OCI-LY1 (cell line): ENCODE measurements at regions not wholly inside any gene's neighbourhood (a gene's known extent, or its start where the extent isn't known, plus 50 kb on each side); places are given as distances from the start of the nearest gene placed in this dataset.

ENCODE experiments used
- H2AFZ ChIP-seq: fragments of 200-600 bp; sonication (generic), shearing (Covaris generic); 2 replicates; pipeline ENCODE4 v1.6.0; 2014; ENCODE audit warnings: antibody characterized with exemption, mild to moderate bottlenecking, low read length
- H3F3A ChIP-seq: fragments of 200-600 bp; sonication (generic), shearing (Covaris generic); 2 replicates; pipeline ENCODE4 v1.6.0; 2014; ENCODE audit warnings: mild to moderate bottlenecking, antibody characterized with exemption, low read length, moderate library complexity; ENCODE audit not compliant: insufficient read depth
- H3K27ac ChIP-seq: fragments of 200-600 bp; sonication (generic); 2 replicates; pipeline ENCODE4 v1.5.1; 2014; ENCODE audit warnings: low read length, mixed run types, mild to moderate bottlenecking, low read depth; ENCODE audit not compliant: poor library complexity, severe bottlenecking
- H3K27me3 ChIP-seq: fragments of 200-600 bp; sonication (generic); 2 replicates; pipeline ENCODE4 v1.6.0; 2014; ENCODE audit warnings: antibody characterized with exemption, mild to moderate bottlenecking, low read length, moderate library complexity; ENCODE audit not compliant: insufficient read depth
- H3K36me3 ChIP-seq: fragments of 200-600 bp; sonication (generic); 2 replicates; pipeline ENCODE4 v1.6.1; 2014; ENCODE audit warnings: mild to moderate bottlenecking, antibody characterized with exemption, low read length, moderate library complexity, mixed read lengths; ENCODE audit not compliant: insufficient read depth
- H3K4me1 ChIP-seq: fragments of 200-600 bp; sonication (generic); 2 replicates; pipeline ENCODE4 v1.5.1; 2014; ENCODE audit warnings: mild to moderate bottlenecking, low read length, moderate library complexity; ENCODE audit not compliant: insufficient read depth, severe bottlenecking
- H3K4me2 ChIP-seq: fragments of 200-600 bp; sonication (generic), shearing (Covaris generic); 2 replicates; pipeline ENCODE4 v1.6.1; 2014; ENCODE audit warnings: low read length
- H3K4me3 ChIP-seq: fragments of 200-600 bp; sonication (generic); 2 replicates; pipeline ENCODE4 v1.5.1; 2014; ENCODE audit warnings: low read length, low read depth, mild to moderate bottlenecking, mixed read lengths; ENCODE audit not compliant: poor library complexity, severe bottlenecking
- H3K79me2 ChIP-seq: fragments of 200-600 bp; shearing (Covaris generic); 2 replicates; pipeline ENCODE4 v1.6.1; 2016; ENCODE audit warnings: mixed run types, low read length, mixed read lengths; ENCODE audit not compliant: insufficient read depth
- H3K9ac ChIP-seq: fragments of 200-600 bp; sonication (generic), shearing (Covaris generic); 2 replicates; pipeline ENCODE4 v1.6.1; 2014; ENCODE audit warnings: mild to moderate bottlenecking, low read length, mixed read lengths
- H3K9me2 ChIP-seq: fragments of 200-600 bp; sonication (generic), shearing (Covaris generic); 2 replicates; pipeline ENCODE4 v1.6.1; 2014; ENCODE audit warnings: low read depth, mild to moderate bottlenecking, low read length, mixed read lengths
- H3K9me3 ChIP-seq: fragments of 200-600 bp; shearing (Covaris generic); 2 replicates; pipeline ENCODE4 v1.6.1; 2014; ENCODE audit warnings: low read length, mixed read lengths
- H4K20me1 ChIP-seq: fragments of 200-600 bp; sonication (generic), shearing (Covaris generic); 2 replicates; pipeline ENCODE4 v1.6.0; 2016; ENCODE audit warnings: mild to moderate bottlenecking, low read length; ENCODE audit not compliant: insufficient read depth
- EZH2 ChIP-seq: fragments of 200-600 bp; sonication (generic), shearing (Covaris generic); IDR thresholded peaks from 2 replicates; pipeline ENCODE4 v1.8.0; 2017; ENCODE audit warnings: borderline replicate concordance, mixed run types, mild to moderate bottlenecking, antibody characterized with exemption, low read length, moderate library complexity, mixed read lengths
- TF ChIP-seq, protein P1 (sequence below): fragments of 200-600 bp; sonication (generic), shearing (Covaris generic); IDR thresholded peaks from 2 replicates; pipeline ENCODE4 v1.5.1; 2017; ENCODE audit warnings: mild to moderate bottlenecking, antibody characterized with exemption, low read length, moderate library complexity, mixed read lengths

DNA sequence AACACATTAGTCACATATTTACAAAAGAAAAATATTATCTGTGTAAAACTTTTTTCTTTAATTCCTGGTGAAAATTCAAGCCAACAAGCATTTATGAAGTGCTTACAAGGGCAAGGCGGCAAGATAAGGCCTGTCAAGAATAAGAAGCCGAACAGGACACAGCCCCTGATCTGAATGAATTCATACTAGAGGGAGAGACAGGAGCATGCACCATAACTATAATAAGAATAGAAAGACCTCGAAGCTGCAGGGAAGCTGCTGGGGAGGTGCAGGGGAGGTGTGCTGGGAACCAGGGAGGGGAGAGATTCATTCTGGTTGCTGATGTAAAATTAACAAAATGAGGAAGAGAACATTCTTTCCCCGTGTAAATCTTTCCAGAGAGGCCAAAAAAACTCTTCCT is 60.5 kb upstream of the TARDBP start:
- no peak overlapping the region for H3K27ac ChIP-seq
- no peaks in the 10 kb centered on the region for H3K79me2 ChIP-seq
- no peaks in the 10 kb centered on the region for H3F3A ChIP-seq
- no peaks in the 10 kb centered on the region for H4K20me1 ChIP-seq
- H3K9ac ChIP-seq: no peak overlapping the region
- no peak overlapping the region for H3K4me2 ChIP-seq
- H3K27me3 ChIP-seq: peaks cover 22% of the 10 kb centered on the region; the same call in 1 of the 2 replicates
- H3K36me3 ChIP-seq: no peaks in the 10 kb centered on the region
- H3K9me3 ChIP-seq: no peaks in the 10 kb centered on the region
- H3K9me2 ChIP-seq: no peaks in the 10 kb centered on the region
- H2AFZ ChIP-seq: no peak overlapping the region
- TF ChIP-seq, protein P1, sequence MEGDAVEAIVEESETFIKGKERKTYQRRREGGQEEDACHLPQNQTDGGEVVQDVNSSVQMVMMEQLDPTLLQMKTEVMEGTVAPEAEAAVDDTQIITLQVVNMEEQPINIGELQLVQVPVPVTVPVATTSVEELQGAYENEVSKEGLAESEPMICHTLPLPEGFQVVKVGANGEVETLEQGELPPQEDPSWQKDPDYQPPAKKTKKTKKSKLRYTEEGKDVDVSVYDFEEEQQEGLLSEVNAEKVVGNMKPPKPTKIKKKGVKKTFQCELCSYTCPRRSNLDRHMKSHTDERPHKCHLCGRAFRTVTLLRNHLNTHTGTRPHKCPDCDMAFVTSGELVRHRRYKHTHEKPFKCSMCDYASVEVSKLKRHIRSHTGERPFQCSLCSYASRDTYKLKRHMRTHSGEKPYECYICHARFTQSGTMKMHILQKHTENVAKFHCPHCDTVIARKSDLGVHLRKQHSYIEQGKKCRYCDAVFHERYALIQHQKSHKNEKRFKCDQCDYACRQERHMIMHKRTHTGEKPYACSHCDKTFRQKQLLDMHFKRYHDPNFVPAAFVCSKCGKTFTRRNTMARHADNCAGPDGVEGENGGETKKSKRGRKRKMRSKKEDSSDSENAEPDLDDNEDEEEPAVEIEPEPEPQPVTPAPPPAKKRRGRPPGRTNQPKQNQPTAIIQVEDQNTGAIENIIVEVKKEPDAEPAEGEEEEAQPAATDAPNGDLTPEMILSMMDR: no peak
- TF ChIP-seq EZH2: no peak
- H3K4me3 ChIP-seq: no peak overlapping the region
- H3K4me1 ChIP-seq: no peaks in the 10 kb centered on the region

DNA sequence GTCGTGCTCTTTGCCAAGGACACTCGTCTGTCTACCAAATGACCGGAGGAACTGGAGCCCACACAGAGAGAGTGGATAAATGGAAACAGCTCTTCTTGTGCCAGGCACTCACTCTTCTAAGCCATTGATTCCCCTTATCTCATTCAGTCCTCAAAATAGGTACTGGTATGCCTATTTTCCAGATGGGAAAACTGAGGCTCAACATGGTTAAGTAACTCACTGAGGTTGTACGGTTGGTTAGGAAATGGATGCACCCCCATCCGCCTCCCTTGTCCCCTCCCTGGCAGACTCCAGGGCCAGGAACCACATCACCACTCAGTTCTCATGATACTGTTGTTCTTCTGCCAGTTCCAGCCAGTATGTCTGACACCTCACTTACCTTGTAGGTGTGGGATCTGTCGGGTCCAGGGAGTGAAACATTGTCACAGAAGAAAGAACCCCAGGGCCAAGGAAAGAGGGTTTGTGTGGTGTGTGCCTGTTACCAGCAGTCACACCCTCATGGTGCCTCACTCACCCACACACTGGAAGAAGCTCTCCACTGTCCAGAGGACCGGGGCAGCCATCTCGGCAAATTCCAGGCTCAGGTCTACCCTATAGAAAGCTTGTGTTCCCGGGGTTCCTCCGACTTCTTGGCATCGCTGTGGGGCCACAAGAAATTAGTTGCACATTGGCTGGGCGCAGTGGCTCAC is 58.8 kb upstream of the TARDBP start:
- Histone ChIP-seq H3K9me2 (no peaks in the 10 kb centered on the region), H2AFZ (no peak overlapping the region), H3F3A (no peaks in the 10 kb centered on the region), H3K4me2 (no peak overlapping the region), H3K27me3 (peaks cover 22% of the 10 kb centered on the region; the same call in 1 of the 2 replicates), H3K27ac (no peak overlapping the region), H3K9ac (no peak overlapping the region), H4K20me1 (no peaks in the 10 kb centered on the region), H3K4me1 (no peaks in the 10 kb centered on the region), H3K79me2 (no peaks in the 10 kb centered on the region), H3K9me3 (no peaks in the 10 kb centered on the region), H3K4me3 (no peak overlapping the region), H3K36me3 (no peaks in the 10 kb centered on the region)
- TF ChIP-seq, protein P1: no peak
- no peak for TF ChIP-seq EZH2

DNA sequence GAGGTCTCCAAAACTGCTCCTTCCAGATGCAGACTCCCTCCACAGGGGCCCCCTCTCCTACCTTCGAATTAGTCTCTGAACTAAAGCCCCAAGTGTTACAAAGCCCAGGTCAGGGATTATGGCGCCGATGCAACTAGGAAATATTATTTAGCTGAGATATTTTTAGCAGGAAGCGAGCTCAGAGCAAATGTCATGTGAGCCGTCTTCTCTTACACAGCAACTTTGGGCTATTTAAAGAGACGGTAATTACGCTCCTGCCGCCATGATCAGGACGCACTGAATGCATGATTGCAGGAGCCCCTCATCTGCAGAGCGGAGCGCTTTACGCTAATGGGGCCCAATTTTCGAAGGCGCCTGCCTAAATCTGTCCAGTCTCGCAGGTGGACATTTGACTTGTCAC is 55.3 kb upstream of the TARDBP start:
- no peaks in the 10 kb centered on the region for H3K4me1 ChIP-seq
- TF ChIP-seq, protein P1: no peak
- TF ChIP-seq EZH2: no peak
- peaks cover 12% of the 10 kb centered on the region; the same call in 1 of the 2 replicates for H3K27me3 ChIP-seq
- no peaks in the 10 kb centered on the region for H4K20me1 ChIP-seq
- H3K79me2 ChIP-seq: no peaks in the 10 kb centered on the region
- H3K4me3 ChIP-seq: no peak overlapping the region
- H3F3A ChIP-seq: no peaks in the 10 kb centered on the region
- H3K9ac ChIP-seq: no peak overlapping the region
- no peaks in the 10 kb centered on the region for H3K9me3 ChIP-seq
- no peaks in the 10 kb centered on the region for H3K9me2 ChIP-seq
- H3K4me2 ChIP-seq: no peak overlapping the region
- no peaks in the 10 kb centered on the region for H3K36me3 ChIP-seq
- H2AFZ ChIP-seq: no peak overlapping the region
- H3K27ac ChIP-seq: no peak overlapping the region
